T-cell (primary cell): ENCODE measurements at regions not wholly inside any gene's neighbourhood (a gene's known extent, or its start where the extent isn't known, plus 50 kb on each side); places are given as distances from the start of the nearest gene placed in this dataset.

Experiments
- ATAC-seq, 4 experiments: fragments of 200-7000 bp in 3 of 4; fragments of 150-1000 bp in 1 of 4; cut with Tn5 transposase; replicated peaks in 1 of 4; 1 replicate in 3 of 4; 2 replicates in 1 of 4; pipeline ENCODE4 v1.10.0; 2021; ENCODE audit warnings: moderate library complexity in 3 of 4, mild to moderate bottlenecking in 2 of 4, moderate number of reproducible peaks in 1 of 4
- CTCF ChIA-PET, 2 donors: fragments of 300-600 bp; sonication (Branson Sonifier 250); formaldehyde crosslinking; loops; one replicate each; lab custom pipeline; 2022; ENCODE audit warnings: antibody characterized with exemption in 2 of 2; lab: Charles Lee
- POLR2A ChIA-PET, 2 donors: fragments of 300-600 bp; sonication (Branson Sonifier 250); formaldehyde crosslinking; loops; one replicate each; lab custom pipeline; 2022; ENCODE audit warnings: antibody characterized with exemption in 2 of 2; lab: Charles Lee
- DNase-seq, 35 experiments: peaks; one replicate each; pipeline versions ENCODE4 v3.0.0 to v3.0.0-alpha.2; 2013 to 2023
- H3K27ac ChIP-seq: one replicate; pipeline ENCODE4 v1.5.1; 2013; ENCODE audit warnings: low read length
- H3K27me3 ChIP-seq, 2 experiments: replicated peaks in 1 of 2; 1 replicate in 1 of 2; 2 replicates in 1 of 2; pipeline versions ENCODE4 v1.6.1 to v1.7.0; 2013; ENCODE audit warnings: low read length in 1 of 2, mixed read lengths in 1 of 2; ENCODE audit not compliant: control insufficient read depth in 2 of 2, insufficient read depth in 2 of 2; ENCODE audit errors: extremely low read depth in 1 of 2
- H3K36me3 ChIP-seq, 2 donors: 1 replicate in 1 of 2; 2 replicates in 1 of 2; pipeline versions ENCODE4 v1.6.1 to v1.7.0; 2013; ENCODE audit warnings: low read length in 1 of 2; ENCODE audit not compliant: control insufficient read depth in 2 of 2, insufficient read depth in 1 of 2; ENCODE audit errors: extremely low read depth in 1 of 2
- H3K4me1 ChIP-seq, 2 experiments: 1 replicate in 1 of 2; 2 replicates in 1 of 2; pipeline versions ENCODE4 v1.6.1 to v1.7.0; 2013; ENCODE audit warnings: low read length in 2 of 2, mixed read lengths in 1 of 2; ENCODE audit not compliant: insufficient read depth in 2 of 2, control insufficient read depth in 1 of 2; ENCODE audit errors: extremely low read depth in 1 of 2
- H3K4me3 ChIP-seq, 2 donors: 1 replicate in 1 of 2; 2 replicates in 1 of 2; pipeline versions ENCODE4 v1.5.1 to v1.7.0; 2013; ENCODE audit warnings: mild to moderate bottlenecking in 2 of 2, low read length in 1 of 2, moderate library complexity in 1 of 2; ENCODE audit not compliant: control insufficient read depth in 1 of 2; ENCODE audit errors: extremely low read depth in 1 of 2
- H3K9me3 ChIP-seq: 2 replicates; pipeline ENCODE4 v1.7.0; 2013
- H3K27ac Mint-ChIP-seq, 2 donors: one replicate each; pipeline ENCODE4 v1.8.0; 2020 to 2021; ENCODE audit warnings: mild to moderate bottlenecking in 2 of 2, mixed read lengths in 2 of 2
- H3K27me3 Mint-ChIP-seq, 2 donors: one replicate each; pipeline ENCODE4 v1.8.0; 2021 to 2022; ENCODE audit warnings: mixed read lengths in 2 of 2
- H3K36me3 Mint-ChIP-seq: one replicate; pipeline ENCODE4 v1.8.0; 2021; ENCODE audit warnings: mixed read lengths
- H3K4me1 Mint-ChIP-seq, 3 donors: one replicate each; pipeline ENCODE4 v1.8.0; 2020 to 2022; ENCODE audit warnings: mixed read lengths in 3 of 3, mild to moderate bottlenecking in 1 of 3
- H3K4me3 Mint-ChIP-seq, 3 donors: one replicate each; pipeline ENCODE4 v1.8.0; 2020 to 2022; ENCODE audit warnings: mild to moderate bottlenecking in 3 of 3, mixed read lengths in 3 of 3, moderate library complexity in 3 of 3
- H3K9me3 Mint-ChIP-seq, 3 donors: one replicate each; pipeline ENCODE4 v1.8.0; 2020 to 2022; ENCODE audit warnings: mixed read lengths in 3 of 3
- WGBS: methylation state at CpG from one replicate; pipeline ENCODE4 v1.1.5; 2013; ENCODE audit warnings: missing lambda C conversion rate; ENCODE audit not compliant: insufficient coverage; 5-methylcytosine and 5-hydroxymethylcytosine counted together

DNA sequence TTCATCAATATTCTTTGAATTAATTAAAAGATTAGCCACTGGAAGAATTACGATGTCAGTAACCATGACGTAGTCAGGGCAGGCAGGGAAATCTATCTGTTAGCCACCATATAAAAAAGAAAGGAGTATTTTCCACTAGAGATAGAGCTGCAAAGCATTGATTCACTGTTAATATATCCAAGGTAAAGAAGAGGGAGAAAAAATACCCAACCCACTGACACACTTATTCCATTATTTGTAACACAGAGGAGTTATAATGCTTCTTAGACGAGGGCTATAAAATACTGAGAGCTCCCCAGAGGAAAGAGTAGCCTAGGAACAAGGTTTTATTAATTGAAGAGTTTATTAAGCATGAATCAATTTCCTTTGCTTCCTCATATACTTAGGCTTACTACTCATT is 382.2 kb upstream of the CDH6 start:
- WGBS = no CpG with 5 or more reads among the region's 3 CpGs
- H3K36me3 Mint-ChIP-seq = no peaks in the 10 kb centered on the region
- H3K36me3 ChIP-seq = no peaks in the 10 kb centered on the region
- DNase-seq (no peak), ATAC-seq (no peak)
- H3K4me3 Mint-ChIP-seq = no peak overlapping the region
- ChIA-PET POLR2A (no interaction called here), CTCF (no interaction called here)
- H3K4me1 ChIP-seq = no peaks in the 10 kb centered on the region
- no peaks in the 10 kb centered on the region for H3K4me1 Mint-ChIP-seq
- no peak overlapping the region for H3K27ac ChIP-seq
- H3K9me3 Mint-ChIP-seq = peaks cover 20 to 34% (median 24%) of the 10 kb centered on the region in 3 donors
- no peak overlapping the region for H3K27ac Mint-ChIP-seq
- no peak overlapping the region for H3K4me3 ChIP-seq
- no peaks in the 10 kb centered on the region for H3K27me3 ChIP-seq
- no peaks in the 10 kb centered on the region for H3K27me3 Mint-ChIP-seq
- peaks cover 3% of the 10 kb centered on the region for H3K9me3 ChIP-seq

- Histone ChIP-seq H3K4me3 (no peak overlapping the region), H3K4me1 (no peaks in the 10 kb centered on the region), H3K36me3 (no peaks in the 10 kb centered on the region), H3K27ac (no peak overlapping the region), H3K9me3 (peaks cover 3% of the 10 kb centered on the region), H3K27me3 (no peaks in the 10 kb centered on the region)
- H3K27me3 Mint-ChIP-seq = no peaks in the 10 kb centered on the region
- DNase-seq (no peak), ATAC-seq (no peak)
- CTCF ChIA-PET = no interaction called here
- no peak overlapping the region for H3K4me3 Mint-ChIP-seq
- peaks cover 20 to 27% (median 21%) of the 10 kb centered on the region in 3 donors for H3K9me3 Mint-ChIP-seq
- no peak overlapping the region for H3K27ac Mint-ChIP-seq
- H3K36me3 Mint-ChIP-seq = no peaks in the 10 kb centered on the region
- WGBS = no CpG with 5 or more reads among the region's 1 CpG
- POLR2A ChIA-PET = no interaction called here
- no peaks in the 10 kb centered on the region for H3K4me1 Mint-ChIP-seq
These were observed 383.6 kb upstream of the CDH6 start for GRCh38 chr5:30809933-30810332.

- no peak overlapping the region for H3K27ac ChIP-seq
- ChIA-PET POLR2A (no interaction called here), CTCF (no interaction called here)
- no peaks in the 10 kb centered on the region for H3K27me3 ChIP-seq
- Mint-ChIP-seq H3K4me1 (no peaks in the 10 kb centered on the region), H3K27me3 (no peaks in the 10 kb centered on the region), H3K36me3 (no peaks in the 10 kb centered on the region), H3K9me3 (peaks cover 19 to 25% (median 24%) of the 10 kb centered on the region in 3 donors), H3K4me3 (no peak overlapping the region), H3K27ac (no peak overlapping the region)
- H3K36me3 ChIP-seq = no peaks in the 10 kb centered on the region
- no peak for DNase-seq
- H3K4me3 ChIP-seq = no peak overlapping the region
- WGBS = no CpG with 5 or more reads among the region's 2 CpGs
- ATAC-seq = no peak
- no peaks in the 10 kb centered on the region for H3K4me1 ChIP-seq
- peaks cover 3% of the 10 kb centered on the region for H3K9me3 ChIP-seq
These were observed 384.5 kb upstream of the CDH6 start for GRCh38 chr5:30808996-30809395.

- Histone ChIP-seq H3K27me3 (no peaks in the 10 kb centered on the region), H3K27ac (no peak overlapping the region), H3K36me3 (no peaks in the 10 kb centered on the region), H3K9me3 (peaks cover 3% of the 10 kb centered on the region), H3K4me1 (no peaks in the 10 kb centered on the region), H3K4me3 (no peak overlapping the region)
- Mint-ChIP-seq H3K27me3 (no peaks in the 10 kb centered on the region), H3K9me3 (peaks cover 16 to 23% (median 18%) of the 10 kb centered on the region in 3 donors), H3K4me1 (no peaks in the 10 kb centered on the region), H3K4me3 (no peak overlapping the region), H3K27ac (no peak overlapping the region), H3K36me3 (no peaks in the 10 kb centered on the region)
- WGBS = no CpG with 5 or more reads among the region's 7 CpGs
- DNase-seq (no peak), ATAC-seq (no peak)
- POLR2A ChIA-PET = no interaction called here
- CTCF ChIA-PET = no interaction called here
These were observed 388.6 kb upstream of the CDH6 start for GRCh38 chr5:30804739-30805505.

GRCh38 chr5:30802961-30803705 is 390.4 kb upstream of the CDH6 start:
- no peak overlapping the region for H3K4me3 Mint-ChIP-seq
- H3K27me3 Mint-ChIP-seq = no peaks in the 10 kb centered on the region
- CTCF ChIA-PET = no interaction called here
- Histone ChIP-seq H3K4me1 (no peaks in the 10 kb centered on the region), H3K4me3 (no peak overlapping the region), H3K27me3 (no peaks in the 10 kb centered on the region), H3K9me3 (peaks cover 3% of the 10 kb centered on the region), H3K27ac (no peak overlapping the region), H3K36me3 (no peaks in the 10 kb centered on the region)
- DNase-seq (no peak), ATAC-seq (no peak)
- no peaks in the 10 kb centered on the region for H3K4me1 Mint-ChIP-seq
- H3K9me3 Mint-ChIP-seq = peaks cover 16 to 21% (median 18%) of the 10 kb centered on the region in 3 donors
- POLR2A ChIA-PET = no interaction called here
- no peaks in the 10 kb centered on the region for H3K36me3 Mint-ChIP-seq
- no peak overlapping the region for H3K27ac Mint-ChIP-seq
- no CpG with 5 or more reads among the region's 5 CpGs for WGBS

DNA sequence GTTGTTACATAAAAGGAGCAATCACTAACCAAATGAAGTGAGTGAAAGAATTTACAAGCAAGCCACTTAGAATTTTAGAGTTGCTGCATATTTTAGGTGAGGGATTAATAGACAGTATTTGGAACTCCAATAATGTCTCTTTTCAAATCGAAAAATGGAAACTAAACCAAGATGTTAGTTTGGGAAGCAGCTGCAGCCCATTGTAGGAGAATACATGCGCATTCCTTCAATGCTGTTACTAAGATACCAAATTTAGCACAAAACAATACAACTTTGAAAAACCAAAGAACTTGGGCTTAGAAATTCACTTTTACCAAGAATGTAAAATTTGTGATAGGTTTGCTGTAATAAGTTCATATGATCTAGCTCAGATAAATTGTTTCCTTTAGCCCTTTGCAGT is 411.8 kb upstream of the CDH6 start:
- no peaks in the 10 kb centered on the region for H3K36me3 Mint-ChIP-seq
- no CpG with 5 or more reads among the region's 2 CpGs for WGBS
- peaks cover 5 to 35% (median 12%) of the 10 kb centered on the region in 3 donors for H3K9me3 Mint-ChIP-seq
- Histone ChIP-seq H3K4me1 (no peaks in the 10 kb centered on the region), H3K27ac (no peak overlapping the region), H3K9me3 (no peaks in the 10 kb centered on the region), H3K36me3 (no peaks in the 10 kb centered on the region), H3K4me3 (no peak overlapping the region), H3K27me3 (no peaks in the 10 kb centered on the region)
- H3K4me1 Mint-ChIP-seq = no peaks in the 10 kb centered on the region
- H3K4me3 Mint-ChIP-seq = no peak overlapping the region
- no peak overlapping the region for H3K27ac Mint-ChIP-seq
- ATAC-seq (no peak), DNase-seq (no peak)
- ChIA-PET CTCF (no interaction called here), POLR2A (no interaction called here)
- no peaks in the 10 kb centered on the region for H3K27me3 Mint-ChIP-seq
